RWPE1 (cell line): ENCODE measurements at regions not wholly inside any gene's neighbourhood (a gene's known extent, or its start where the extent isn't known, plus 50 kb on each side); places are given as distances from the start of the nearest gene placed in this dataset.

Experiments
- CTCF ChIA-PET: fragments of 350-600 bp; sonication (Branson Sonifier 250); formaldehyde crosslinking; extraction: SDS; loops from one replicate; lab custom pipeline; 2021; lab: Yijun Ruan, JAX
- POLR2A ChIA-PET: fragments of 400-600 bp; formaldehyde crosslinking; extraction: SDS; loops from one replicate; lab custom pipeline; 2020; ENCODE audit warnings: antibody characterized with exemption; ENCODE audit not compliant: low non-redundant PET; lab: Yijun Ruan, JAX
- DNase-seq: peaks from one replicate; pipeline ENCODE4 v3.0.0; 2012; ENCODE audit warnings: low spot score
- H3K27ac ChIP-seq: fragments of 450-650 bp; 2 replicates; pipeline ENCODE4 v1.5.1; 2017
- CTCF ChIP-seq: fragments of 450-650 bp; conservative IDR thresholded peaks from 2 replicates; pipeline ENCODE4 v1.5.1; 2017; ENCODE audit warnings: low read depth, mild to moderate bottlenecking

GRCh38 chr17:12492450-12492849 is 173.2 kb upstream of the MYOCD start:
- TF ChIP-seq CTCF, result no peak
- POLR2A ChIA-PET, result no interaction called here
- CTCF ChIA-PET, result no interaction called here
- no peak for DNase-seq
- no peak overlapping the region for H3K27ac ChIP-seq

- TF ChIP-seq CTCF, result no peak
- ChIA-PET CTCF (no interaction called here), POLR2A (no interaction called here)
- no peak for DNase-seq
- no peak overlapping the region for H3K27ac ChIP-seq
Measured at GRCh38 chr17:12505866-12506265, 159.8 kb upstream of the MYOCD start.

- no peak for DNase-seq
- ChIA-PET CTCF (no interaction called here), POLR2A (no interaction called here)
- no peak overlapping the region for H3K27ac ChIP-seq
- TF ChIP-seq CTCF, result no peak
Measured at GRCh38 chr17:12507026-12507595, 158.6 kb upstream of the MYOCD start.

- H3K27ac ChIP-seq, result no peak overlapping the region
- ChIA-PET POLR2A (no interaction called here), CTCF (interaction anchor here (0.5 kb wide), 1 partner anchor 14 kb away, joined by 3 read pairs; no protein-coding TSS in a partner anchor)
- no peak for TF ChIP-seq CTCF
- no peak for DNase-seq
Measured at GRCh38 chr17:12509801-12510200, 155.9 kb upstream of the MYOCD start.

GRCh38 chr17:12510535-12510934 is 155.2 kb upstream of the MYOCD start:
- no peak overlapping the region for H3K27ac ChIP-seq
- CTCF ChIA-PET, result interaction anchor here (0.5 kb wide), 1 partner anchor 15 kb away, joined by 3 read pairs; no protein-coding TSS in a partner anchor
- TF ChIP-seq CTCF, result no peak
- POLR2A ChIA-PET, result no interaction called here
- DNase-seq, result no peak

GRCh38 chr17:12512694-12513355 is 152.9 kb upstream of the MYOCD start:
- no peak for TF ChIP-seq CTCF
- H3K27ac ChIP-seq, result no peak overlapping the region
- ChIA-PET POLR2A (no interaction called here), CTCF (no interaction called here)
- no peak for DNase-seq
